PC-9 (cell line): ENCODE measurements at regions not wholly inside any gene's neighbourhood (a gene's known extent, or its start where the extent isn't known, plus 50 kb on each side); places are given as distances from the start of the nearest gene placed in this dataset.

ENCODE experiments used
- BruUV-seq: library from RNA; stranded (reverse); fragments of 400-500 nt; replicated peaks from 2 replicates; lab custom pipeline; 2021; lab: Mats Ljungman, UMichigan
- CTCF ChIA-PET: fragments of 300-600 bp; sonication (Branson Sonifier 250); formaldehyde crosslinking; loops from one replicate; lab custom pipeline; 2022; ENCODE audit warnings: antibody characterized with exemption; lab: Charles Lee
- POLR2A ChIA-PET: fragments of 300-600 bp; sonication (Branson Sonifier 250); formaldehyde crosslinking; loops from one replicate; lab custom pipeline; 2022; ENCODE audit warnings: antibody characterized with exemption; ENCODE audit not compliant: unreplicated experiment; lab: Charles Lee
- DNase-seq, 2 experiments: peaks; one replicate each; pipeline versions ENCODE4 v3.0.0 to v3.0.0-alpha.2; 2015 to 2022; ENCODE audit warnings: mixed read lengths in 1 of 2
- H2AFZ ChIP-seq: fragments of 200-600 bp; sonication (generic); 2 replicates; pipeline ENCODE4 v1.8.1; 2017; ENCODE audit warnings: antibody characterized with exemption
- H3F3A ChIP-seq: fragments of 200-600 bp; sonication (generic); 2 replicates; pipeline ENCODE4 v1.8.1; 2017; ENCODE audit warnings: antibody characterized with exemption, mild to moderate bottlenecking, low read depth; ENCODE audit not compliant: insufficient read depth
- H3K27ac ChIP-seq: fragments of 200-600 bp; sonication (generic); 2 replicates; pipeline ENCODE4 v1.6.1; 2016; ENCODE audit warnings: mixed run types
- H3K27me3 ChIP-seq: fragments of 200-600 bp; sonication (generic); 2 replicates; pipeline ENCODE4 v1.6.1; 2016; ENCODE audit warnings: low read depth, mixed run types; ENCODE audit not compliant: insufficient read depth
- H3K36me3 ChIP-seq: fragments of 200-600 bp; sonication (generic); 2 replicates; pipeline ENCODE4 v1.6.1; 2016; ENCODE audit warnings: low read depth, mixed run types
- H3K4me1 ChIP-seq: fragments of 200-600 bp; sonication (generic); replicated peaks from 2 replicates; pipeline ENCODE4 v1.6.1; 2016; ENCODE audit warnings: mixed run types; ENCODE audit not compliant: insufficient read depth
- H3K4me2 ChIP-seq: fragments of 200-600 bp; sonication (generic); 2 replicates; pipeline ENCODE4 v1.6.1; 2017; ENCODE audit warnings: mixed run types
- H3K4me3 ChIP-seq: fragments of 200-600 bp; sonication (generic); 2 replicates; pipeline ENCODE4 v1.6.1; 2016; ENCODE audit warnings: mixed run types
- H3K79me2 ChIP-seq: fragments of 200-600 bp; sonication (generic); 2 replicates; pipeline ENCODE4 v1.6.1; 2017; ENCODE audit warnings: low read depth, mixed run types
- H3K9me2 ChIP-seq: fragments of 200-600 bp; sonication (generic); 2 replicates; pipeline ENCODE4 v1.8.1; 2017; ENCODE audit warnings: mild to moderate bottlenecking; ENCODE audit not compliant: insufficient read depth
- H3K9me3 ChIP-seq: fragments of 200-600 bp; sonication (generic); 2 replicates; pipeline ENCODE4 v1.8.1; 2016; ENCODE audit warnings: low read depth; ENCODE audit not compliant: insufficient read depth
- H4K20me1 ChIP-seq: fragments of 200-600 bp; sonication (generic); 2 replicates; pipeline ENCODE4 v1.8.1; 2017; ENCODE audit not compliant: insufficient read depth
- EZH2 ChIP-seq: fragments of 200-600 bp; sonication (generic); IDR thresholded peaks from 2 replicates; pipeline ENCODE4 v1.8.0; 2017; ENCODE audit warnings: antibody characterized with exemption, low read depth
- intact Hi-C: fragments of 100-400 bp; cut with micrococcal nuclease; formaldehyde crosslinking; loops from one replicate; pipeline ENCODE4 v1.10.0; 2022; ENCODE audit not compliant: unreplicated experiment
- TF ChIP-seq, protein P1 (sequence below): fragments of 200-600 bp; sonication (generic); conservative IDR thresholded peaks from 2 replicates; pipeline ENCODE4 v1.6.1; 2017; ENCODE audit warnings: mixed run types, antibody characterized with exemption, mild to moderate bottlenecking, moderate library complexity

DNA sequence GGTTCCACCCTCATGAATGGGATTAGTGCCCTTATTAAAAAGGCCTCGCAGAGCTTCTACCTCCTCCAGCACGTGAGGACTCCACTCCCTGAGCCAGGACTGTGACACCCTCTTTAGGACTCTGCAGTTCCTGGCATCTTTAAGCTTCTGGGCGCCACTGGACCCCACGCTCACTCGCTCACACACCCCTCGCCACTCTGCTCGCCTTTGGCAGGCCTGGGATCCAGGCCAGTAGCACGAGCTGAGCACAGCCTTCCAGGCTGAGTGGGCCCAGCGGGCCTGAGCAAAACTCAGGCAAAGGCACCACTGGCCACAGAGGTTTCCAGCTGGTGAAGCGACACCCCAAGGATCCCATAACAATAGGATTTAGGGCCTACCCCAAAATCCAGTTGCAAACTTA lies 107.9 kb upstream of the GPC1 start:
- no peak for DNase-seq
- ChIA-PET CTCF (no interaction called here), POLR2A (no interaction called here)
- Histone ChIP-seq H3K9me2 (no peaks in the 10 kb centered on the region), H3K4me1 (no peaks in the 10 kb centered on the region), H3K9me3 (no peaks in the 10 kb centered on the region), H3K27me3 (peaks cover 91% of the 10 kb centered on the region), H3K4me3 (no peak overlapping the region), H3K36me3 (no peaks in the 10 kb centered on the region), H3F3A (no peaks in the 10 kb centered on the region), H3K79me2 (no peaks in the 10 kb centered on the region), H3K27ac (no peak overlapping the region), H3K4me2 (no peak overlapping the region), H2AFZ (no peak overlapping the region), H4K20me1 (no peaks in the 10 kb centered on the region)
- TF ChIP-seq, protein P1, sequence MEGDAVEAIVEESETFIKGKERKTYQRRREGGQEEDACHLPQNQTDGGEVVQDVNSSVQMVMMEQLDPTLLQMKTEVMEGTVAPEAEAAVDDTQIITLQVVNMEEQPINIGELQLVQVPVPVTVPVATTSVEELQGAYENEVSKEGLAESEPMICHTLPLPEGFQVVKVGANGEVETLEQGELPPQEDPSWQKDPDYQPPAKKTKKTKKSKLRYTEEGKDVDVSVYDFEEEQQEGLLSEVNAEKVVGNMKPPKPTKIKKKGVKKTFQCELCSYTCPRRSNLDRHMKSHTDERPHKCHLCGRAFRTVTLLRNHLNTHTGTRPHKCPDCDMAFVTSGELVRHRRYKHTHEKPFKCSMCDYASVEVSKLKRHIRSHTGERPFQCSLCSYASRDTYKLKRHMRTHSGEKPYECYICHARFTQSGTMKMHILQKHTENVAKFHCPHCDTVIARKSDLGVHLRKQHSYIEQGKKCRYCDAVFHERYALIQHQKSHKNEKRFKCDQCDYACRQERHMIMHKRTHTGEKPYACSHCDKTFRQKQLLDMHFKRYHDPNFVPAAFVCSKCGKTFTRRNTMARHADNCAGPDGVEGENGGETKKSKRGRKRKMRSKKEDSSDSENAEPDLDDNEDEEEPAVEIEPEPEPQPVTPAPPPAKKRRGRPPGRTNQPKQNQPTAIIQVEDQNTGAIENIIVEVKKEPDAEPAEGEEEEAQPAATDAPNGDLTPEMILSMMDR = no peak
- TF ChIP-seq EZH2 = no peak
- BruUV-seq = no TSS peak
- intact Hi-C loops = no loop called here

DNA sequence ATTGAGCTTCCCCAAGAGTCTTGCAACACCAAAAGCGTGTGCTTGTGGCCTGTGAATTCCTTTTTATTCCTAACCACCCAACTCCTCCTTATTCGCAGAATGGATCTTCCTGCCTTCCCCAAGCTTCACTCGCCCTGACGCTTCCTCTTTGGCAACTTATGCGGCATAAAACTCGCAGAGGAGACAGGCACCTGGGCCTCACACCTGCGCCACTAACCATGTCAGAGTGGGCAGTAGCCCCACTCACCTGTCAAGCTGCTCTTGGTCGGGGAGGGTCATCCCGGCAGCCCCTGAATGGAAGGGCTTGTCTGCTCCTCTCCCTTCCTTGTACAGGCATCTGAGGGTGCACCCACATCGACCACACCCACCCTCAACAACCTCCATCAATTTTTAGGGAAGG lies 106.9 kb upstream of the GPC1 start:
- TF ChIP-seq, protein P1 = no peak
- TF ChIP-seq EZH2 = no peak
- Histone ChIP-seq H4K20me1 (no peaks in the 10 kb centered on the region), H3K9me2 (no peaks in the 10 kb centered on the region), H3F3A (no peaks in the 10 kb centered on the region), H2AFZ (no peak overlapping the region), H3K9me3 (no peaks in the 10 kb centered on the region), H3K27me3 (peaks cover 91% of the 10 kb centered on the region), H3K4me2 (no peak overlapping the region), H3K4me3 (no peak overlapping the region), H3K27ac (no peak overlapping the region), H3K4me1 (no peaks in the 10 kb centered on the region), H3K36me3 (no peaks in the 10 kb centered on the region), H3K79me2 (no peaks in the 10 kb centered on the region)
- POLR2A ChIA-PET = no interaction called here
- DNase-seq = no peak
- intact Hi-C loops = no loop called here
- CTCF ChIA-PET = no interaction called here
- no TSS peak for BruUV-seq

DNA sequence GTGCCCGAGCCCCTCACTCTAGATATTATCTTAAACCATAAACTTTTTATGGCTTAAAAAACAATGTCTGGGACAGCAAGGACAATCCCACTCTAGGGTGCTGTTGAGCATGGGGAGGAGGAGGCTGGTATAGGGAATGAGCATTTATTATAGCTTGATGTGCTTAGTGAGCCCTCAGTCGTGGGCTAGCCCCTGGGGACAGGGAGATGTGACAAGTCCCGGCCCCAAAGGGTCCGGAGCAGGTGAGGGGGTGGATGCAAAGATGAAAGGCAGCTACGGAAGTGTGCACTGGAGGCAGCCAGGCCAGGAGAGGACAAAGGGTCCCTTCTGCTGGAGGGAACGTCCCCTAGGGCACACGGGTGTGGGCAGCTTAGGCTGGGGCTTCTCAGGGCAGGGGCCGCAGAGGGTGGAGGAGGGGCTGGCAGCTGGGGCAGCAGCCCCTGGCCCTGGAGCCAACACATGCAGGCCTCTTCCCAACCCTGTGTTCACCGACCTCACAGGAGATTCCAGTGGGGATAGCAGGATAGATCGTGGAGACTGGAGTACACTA lies 106.3 kb upstream of the GPC1 start:
- POLR2A ChIA-PET = no interaction called here
- H3K9me2 ChIP-seq = no peaks in the 10 kb centered on the region
- no peaks in the 10 kb centered on the region for H4K20me1 ChIP-seq
- BruUV-seq = no TSS peak
- H3K36me3 ChIP-seq = no peaks in the 10 kb centered on the region
- no peak for TF ChIP-seq EZH2
- H2AFZ ChIP-seq = no peak overlapping the region
- DNase-seq = no peak
- no peak overlapping the region for H3K27ac ChIP-seq
- CTCF ChIA-PET = no interaction called here
- peaks cover 91% of the 10 kb centered on the region for H3K27me3 ChIP-seq
- H3K9me3 ChIP-seq = no peaks in the 10 kb centered on the region
- H3K4me1 ChIP-seq = no peaks in the 10 kb centered on the region
- intact Hi-C loops = no loop called here
- H3F3A ChIP-seq = no peaks in the 10 kb centered on the region
- H3K4me3 ChIP-seq = no peak overlapping the region
- H3K4me2 ChIP-seq = no peak overlapping the region
- no peaks in the 10 kb centered on the region for H3K79me2 ChIP-seq

DNA sequence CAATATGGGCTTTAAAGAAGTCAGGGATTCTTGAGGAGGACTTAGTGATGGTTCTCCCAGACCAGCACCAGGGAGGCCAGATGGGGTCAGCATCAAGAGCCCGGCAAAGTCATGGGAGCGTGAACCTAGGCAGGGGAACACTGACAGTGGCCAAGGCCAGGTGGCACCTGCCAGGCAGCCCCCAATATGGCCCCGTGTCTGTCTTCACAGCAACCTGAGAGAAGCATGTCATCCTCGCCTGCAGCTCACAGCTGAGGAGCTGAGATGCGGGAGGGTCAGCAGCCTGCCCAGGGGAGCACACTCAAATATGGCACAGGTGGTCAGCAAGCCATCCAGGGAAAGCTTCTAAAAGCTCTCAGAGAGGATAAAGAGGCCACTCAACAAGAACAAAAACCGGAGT lies 105.7 kb upstream of the GPC1 start:
- H3K79me2 ChIP-seq = no peaks in the 10 kb centered on the region
- H3K9me3 ChIP-seq = no peaks in the 10 kb centered on the region
- no peak overlapping the region for H2AFZ ChIP-seq
- H3K36me3 ChIP-seq = no peaks in the 10 kb centered on the region
- BruUV-seq = no TSS peak
- H3K4me1 ChIP-seq = no peaks in the 10 kb centered on the region
- no peak for DNase-seq
- no peak overlapping the region for H3K4me2 ChIP-seq
- no peaks in the 10 kb centered on the region for H4K20me1 ChIP-seq
- H3K9me2 ChIP-seq = no peaks in the 10 kb centered on the region
- intact Hi-C loops = no loop called here
- no peak overlapping the region for H3K4me3 ChIP-seq
- TF ChIP-seq, protein P1 = no peak
- TF ChIP-seq EZH2 = no peak
- POLR2A ChIA-PET = no interaction called here
- no peak overlapping the region for H3K27ac ChIP-seq
- no peaks in the 10 kb centered on the region for H3F3A ChIP-seq
- H3K27me3 ChIP-seq = peaks cover 91% of the 10 kb centered on the region
- CTCF ChIA-PET = no interaction called here
